ENCODE measurements at regions not wholly inside any gene's neighbourhood (a gene's known extent, or its start where the extent isn't known, plus 50 kb on each side); places are given as distances from the start of the nearest gene placed in this dataset.
"Not testable (repeated sequence)": the region's sequence is repeated elsewhere in the genome, so short reads cannot be mapped to it uniquely, and the experiment has no call there.

DNA sequence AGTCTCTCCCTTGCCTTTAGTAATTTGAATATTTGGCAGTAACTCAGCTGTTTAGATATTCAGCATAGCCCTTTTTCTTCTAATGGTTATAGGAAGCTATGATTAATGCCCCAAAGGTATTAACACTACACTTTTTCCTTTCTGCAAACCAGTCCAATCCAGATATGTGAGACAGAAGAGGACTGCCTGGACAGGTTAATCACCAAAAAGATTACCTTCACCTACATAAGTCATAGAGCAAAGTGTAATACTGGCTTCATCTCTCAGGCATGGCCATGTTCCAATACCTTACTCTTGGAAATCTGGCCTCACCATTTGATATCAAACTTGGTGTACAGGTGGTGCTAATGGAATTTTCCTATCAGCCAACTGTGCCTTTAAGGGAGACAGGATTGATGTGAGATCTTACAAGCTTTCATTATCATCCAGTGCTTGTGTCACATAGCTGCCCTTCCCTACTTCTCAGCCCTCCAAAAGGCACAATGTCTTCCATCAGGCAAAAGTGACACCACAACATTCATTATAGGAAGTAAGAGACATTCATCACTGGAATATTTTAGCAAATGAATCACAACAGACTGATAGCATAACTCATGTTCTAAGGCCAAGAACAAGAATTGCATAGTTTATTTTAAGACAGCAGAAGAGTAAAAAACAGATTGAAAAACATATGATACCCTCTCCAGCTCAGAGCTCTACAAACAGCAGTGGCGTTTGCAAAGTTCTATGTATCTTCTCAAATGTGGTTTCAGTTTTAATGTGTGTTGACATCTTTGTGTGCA is 91.2 kb upstream of the PAM start:
- DNase-seq (ENCODE audit: low read depth): peak; percentile 50
- TF ChIP-seq, protein P1, sequence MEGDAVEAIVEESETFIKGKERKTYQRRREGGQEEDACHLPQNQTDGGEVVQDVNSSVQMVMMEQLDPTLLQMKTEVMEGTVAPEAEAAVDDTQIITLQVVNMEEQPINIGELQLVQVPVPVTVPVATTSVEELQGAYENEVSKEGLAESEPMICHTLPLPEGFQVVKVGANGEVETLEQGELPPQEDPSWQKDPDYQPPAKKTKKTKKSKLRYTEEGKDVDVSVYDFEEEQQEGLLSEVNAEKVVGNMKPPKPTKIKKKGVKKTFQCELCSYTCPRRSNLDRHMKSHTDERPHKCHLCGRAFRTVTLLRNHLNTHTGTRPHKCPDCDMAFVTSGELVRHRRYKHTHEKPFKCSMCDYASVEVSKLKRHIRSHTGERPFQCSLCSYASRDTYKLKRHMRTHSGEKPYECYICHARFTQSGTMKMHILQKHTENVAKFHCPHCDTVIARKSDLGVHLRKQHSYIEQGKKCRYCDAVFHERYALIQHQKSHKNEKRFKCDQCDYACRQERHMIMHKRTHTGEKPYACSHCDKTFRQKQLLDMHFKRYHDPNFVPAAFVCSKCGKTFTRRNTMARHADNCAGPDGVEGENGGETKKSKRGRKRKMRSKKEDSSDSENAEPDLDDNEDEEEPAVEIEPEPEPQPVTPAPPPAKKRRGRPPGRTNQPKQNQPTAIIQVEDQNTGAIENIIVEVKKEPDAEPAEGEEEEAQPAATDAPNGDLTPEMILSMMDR (conservative IDR thresholded peaks at IDR 0.05; ENCODE audit: low read length): no peak
- H3K4me3 ChIP-seq (ENCODE audit: low read length): no peak overlapping the region

DNA sequence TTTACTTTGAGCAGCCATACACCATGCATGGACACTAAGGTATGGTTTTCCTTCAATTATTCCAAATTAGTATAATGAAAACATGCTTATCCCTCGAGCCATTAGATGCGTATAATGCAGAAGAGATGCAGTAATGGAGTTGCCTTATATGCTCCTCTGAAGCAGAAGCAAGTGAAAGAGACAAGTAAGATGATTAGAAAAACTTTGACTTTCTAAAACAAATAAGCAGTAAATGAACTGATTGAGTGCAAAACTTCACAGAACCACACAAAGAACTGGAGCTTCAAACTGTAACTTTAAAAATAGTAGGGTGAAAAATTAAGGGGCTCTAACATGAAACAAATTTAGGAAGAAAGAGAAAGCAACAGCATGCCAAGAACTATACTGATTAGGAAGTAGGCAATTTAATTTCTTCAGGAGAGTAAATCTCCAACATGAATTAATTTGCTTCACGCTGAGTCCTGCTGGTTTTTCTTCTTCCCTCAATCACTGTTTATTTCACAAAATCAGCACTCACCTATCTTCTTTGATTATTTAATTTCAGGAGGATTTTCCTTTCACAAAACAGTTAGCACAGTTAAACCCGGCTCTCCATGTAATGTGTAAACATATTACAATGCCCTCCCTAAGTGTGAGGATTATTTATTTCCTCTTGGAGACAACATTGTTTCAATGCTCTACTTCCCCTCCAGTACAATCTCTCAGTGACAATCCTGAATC is 90.3 kb upstream of the PAM start:
- TF ChIP-seq, protein P1 (conservative IDR thresholded peaks at IDR 0.05; ENCODE audit: low read length): no peak
- H3K4me3 ChIP-seq (ENCODE audit: low read length): no peak overlapping the region
- DNase-seq (ENCODE audit: low read depth): no peak

DNA sequence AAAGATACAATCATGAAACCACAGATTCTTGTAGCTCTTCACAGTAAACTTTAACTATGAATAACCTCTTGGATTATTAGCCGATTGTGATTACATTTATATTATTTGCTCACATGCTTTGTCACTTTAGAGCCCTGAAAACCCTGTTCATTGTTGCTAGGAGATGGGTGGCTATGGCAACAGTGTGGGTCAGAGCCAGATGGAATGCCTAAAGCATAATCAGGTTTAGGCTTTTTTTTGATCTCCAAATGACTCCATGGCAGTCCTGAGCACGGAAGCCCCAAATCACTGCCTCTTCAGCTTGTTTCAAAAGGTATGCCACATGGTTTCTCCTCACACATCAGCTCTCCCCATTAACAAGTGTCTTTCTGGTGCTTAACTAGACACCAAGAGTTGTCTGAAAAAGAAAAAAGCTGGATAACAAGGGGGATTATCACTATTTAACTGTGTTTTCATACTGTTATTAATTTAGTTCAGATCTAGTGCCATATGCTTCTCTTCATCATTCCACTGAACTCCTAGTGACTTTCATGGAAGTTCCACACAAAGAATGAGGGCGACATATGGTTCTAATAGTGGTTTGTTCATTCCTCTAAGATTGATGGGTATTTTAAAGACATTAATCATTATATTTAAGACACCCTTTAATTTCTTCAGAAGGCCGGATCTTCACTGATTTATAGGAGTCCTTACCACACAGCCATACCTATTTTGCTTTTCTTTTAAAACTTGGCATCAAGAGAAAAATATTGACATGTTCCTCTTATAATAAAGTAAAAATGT is 88.8 kb upstream of the PAM start:
- no peak overlapping the region for H3K4me3 ChIP-seq (ENCODE audit: low read length)
- peak; percentile 75 for DNase-seq (ENCODE audit: low read depth)
- TF ChIP-seq, protein P1 (conservative IDR thresholded peaks at IDR 0.05; ENCODE audit: low read length): no peak

DNA sequence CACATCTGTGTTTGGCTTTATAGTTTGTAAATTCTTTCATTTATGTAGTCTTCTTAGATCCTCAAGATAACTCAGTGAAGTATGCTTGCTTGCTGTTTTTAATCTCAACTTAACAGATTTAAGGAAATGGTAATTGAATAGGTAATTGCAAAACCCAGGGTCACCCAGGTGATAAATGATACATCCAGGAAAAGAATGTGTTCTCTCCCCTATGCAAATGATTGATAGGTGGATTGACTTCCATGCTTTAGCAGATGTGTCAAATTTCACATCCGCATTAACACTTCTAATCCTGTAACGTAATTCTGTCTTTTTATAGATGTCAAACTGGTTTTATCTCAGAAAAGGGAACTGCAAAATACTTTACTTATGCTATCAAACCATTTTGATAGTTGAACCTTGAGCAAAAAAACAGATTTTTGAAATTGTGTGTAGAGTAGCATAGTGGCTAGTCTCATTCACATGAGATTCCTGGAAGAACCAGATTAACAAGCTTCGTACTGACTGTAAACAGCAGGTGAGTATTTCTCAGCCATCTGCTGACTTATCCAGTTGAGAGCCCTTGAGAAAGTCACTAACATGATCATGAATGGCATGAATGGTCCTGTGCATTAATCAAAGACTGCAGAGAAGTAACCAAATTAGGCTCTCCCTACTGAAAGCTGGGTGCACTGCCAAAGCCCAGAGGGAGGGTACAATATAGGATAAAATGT is 86.7 kb upstream of the PAM start:
- TF ChIP-seq, protein P1 (conservative IDR thresholded peaks at IDR 0.05; ENCODE audit: low read length): no peak
- DNase-seq (ENCODE audit: low read depth): no peak
- H3K4me3 ChIP-seq (ENCODE audit: low read length): no peak overlapping the region

DNA sequence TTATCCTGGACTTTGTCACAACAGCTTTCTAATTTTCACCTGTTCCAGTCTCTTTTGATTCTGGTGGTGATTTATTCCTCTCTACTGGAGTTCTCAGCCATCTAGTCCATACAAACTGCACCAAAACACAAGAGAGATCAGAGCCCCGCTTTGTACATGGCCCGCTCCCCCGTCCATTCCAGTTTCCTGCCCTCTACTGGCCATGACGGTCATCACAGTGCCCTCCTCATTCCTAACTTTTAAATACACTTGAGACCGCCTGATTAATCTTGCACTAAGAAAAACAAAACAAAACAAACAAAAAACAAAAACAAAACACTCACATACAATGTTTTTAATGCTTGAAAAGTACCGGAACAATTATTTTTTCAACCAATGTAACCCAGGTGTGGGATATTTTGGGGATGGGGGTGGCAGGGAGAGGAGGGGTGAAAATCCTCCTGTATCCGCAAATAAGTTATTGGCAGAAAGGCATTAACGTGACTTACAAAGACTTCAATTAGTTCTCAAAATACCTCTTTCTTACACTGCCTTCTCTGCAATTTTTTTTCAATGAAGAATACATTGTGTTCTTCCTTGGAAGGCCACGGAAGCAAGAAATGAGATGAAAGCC is 84.8 kb upstream of the PAM start:
- DNase-seq (ENCODE audit: low read depth): no peak
- TF ChIP-seq, protein P1 (conservative IDR thresholded peaks at IDR 0.05; ENCODE audit: low read length): peak; percentile 61
- no peak overlapping the region for H3K4me3 ChIP-seq (ENCODE audit: low read length)

DNA sequence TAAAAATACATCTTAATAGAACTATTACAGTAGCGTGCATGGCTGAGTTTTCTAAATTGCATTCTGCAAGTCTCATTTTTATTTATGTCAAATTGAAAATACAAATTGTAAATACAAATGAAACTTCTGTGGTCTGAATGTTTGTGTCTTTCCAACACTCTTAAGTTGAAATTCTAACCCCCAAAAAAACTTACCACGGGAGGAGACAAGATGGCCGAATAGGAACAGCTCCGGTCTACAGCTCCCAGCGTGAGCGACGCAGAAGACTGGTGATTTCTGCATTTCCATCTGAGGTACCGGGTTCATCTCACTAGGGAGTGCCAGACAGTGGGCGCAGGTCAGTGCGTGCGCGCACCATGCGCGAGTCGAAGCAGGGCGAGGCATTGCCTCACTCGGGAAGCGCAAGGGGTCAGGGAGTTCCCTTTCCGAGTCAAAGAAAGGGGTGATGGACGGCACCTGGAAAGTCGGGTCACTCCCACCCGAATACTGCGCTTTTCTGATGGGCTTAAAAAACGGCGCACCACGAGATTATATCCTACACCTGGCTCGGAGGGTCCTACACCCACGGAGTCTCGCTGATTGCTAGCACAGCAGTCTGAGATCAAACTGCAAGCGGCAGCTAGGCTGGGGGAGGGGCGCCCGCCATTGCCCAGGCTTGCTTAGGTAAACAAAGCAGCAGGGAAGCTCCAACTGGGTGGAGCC is 83.9 kb upstream of the PAM start:
- not testable (repeated sequence) for DNase-seq (ENCODE audit: low read depth); H3K4me3 ChIP-seq (ENCODE audit: low read length)
